Left ventricle myocardium superior (tissue), 1 donor: ENCODE measurements at regions not wholly inside any gene's neighbourhood (a gene's known extent, or its start where the extent isn't known, plus 50 kb on each side); places are given as distances from the start of the nearest gene placed in this dataset.

Experiments
- ATAC-seq: fragments of 200-7000 bp; cut with Tn5 transposase; one replicate; pipeline ENCODE4 v1.9.1; 2020; ENCODE audit warnings: mild to moderate bottlenecking, moderate library complexity
- DNase-seq: peaks from one replicate; pipeline ENCODE4 v3.0.0-alpha.2; 2020
- intact Hi-C: fragments of 100-400 bp; cut with micrococcal nuclease; formaldehyde crosslinking; loops from one replicate; pipeline ENCODE4 v1.11.0; 2022
- donor health status: DM: no; HTN: yes; CAD: no; lungs with severe emphysema.

DNA sequence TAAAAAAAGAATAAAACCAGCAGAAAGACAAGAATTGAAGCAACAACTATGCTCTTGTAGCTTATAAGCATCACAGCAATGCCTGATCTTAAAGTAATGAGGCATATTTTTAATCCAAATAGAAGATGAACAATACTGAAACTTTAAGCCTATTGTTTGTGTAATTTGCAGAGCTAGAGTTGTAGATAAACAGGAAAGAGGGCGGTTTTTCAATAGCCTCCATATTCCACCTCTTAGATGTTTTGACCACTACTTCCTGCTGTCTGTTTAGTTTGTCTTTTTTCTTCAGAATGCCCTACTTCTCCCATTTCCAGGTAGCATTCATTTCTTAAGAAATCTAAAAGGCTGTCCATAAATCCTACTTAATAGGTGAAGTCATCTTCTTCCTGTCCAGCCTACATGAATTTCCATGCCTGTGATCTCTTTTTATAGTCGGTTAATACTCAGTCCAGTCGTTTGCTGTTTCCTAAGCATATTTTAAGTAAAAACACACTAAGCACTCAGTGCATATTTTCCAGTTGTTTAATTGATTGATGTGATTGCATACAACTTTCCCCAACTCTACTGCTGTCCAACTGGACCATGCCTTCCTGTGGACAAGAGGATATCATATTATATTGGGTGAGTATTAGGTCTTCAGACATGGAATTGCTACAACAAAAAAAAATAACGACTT, 308.1 kb downstream of the TFEC start:
- ATAC-seq: no peak
- intact Hi-C loops: no loop called here
- DNase-seq: no peak

- ATAC-seq (no peak), DNase-seq (no peak)
- intact Hi-C loops: no loop called here
Measured at GRCh38 chr7:115721293-115722217, 309.0 kb downstream of the TFEC start.

DNA sequence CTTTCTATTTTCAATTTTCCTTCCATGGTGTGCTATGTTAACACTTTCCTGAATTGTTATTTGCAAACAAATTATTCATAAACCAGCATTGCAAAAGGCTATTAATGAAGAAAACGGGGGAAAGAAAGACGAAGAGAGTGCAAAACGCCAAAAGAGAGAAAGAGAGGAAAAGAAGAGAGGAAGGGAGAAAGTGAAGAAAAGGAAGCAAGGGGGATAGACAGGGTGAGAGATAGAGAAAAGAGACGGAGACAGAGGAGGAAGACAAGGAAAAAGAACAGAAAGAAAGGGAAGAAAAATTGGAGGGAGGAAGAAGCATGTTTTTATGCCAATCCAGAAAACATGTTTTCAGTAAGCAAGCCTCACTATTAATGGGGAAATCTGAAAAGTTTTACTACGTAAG, 310.6 kb downstream of the TFEC start:
- ATAC-seq (no peak), DNase-seq (no peak)
- intact Hi-C loops: no loop called here

DNA sequence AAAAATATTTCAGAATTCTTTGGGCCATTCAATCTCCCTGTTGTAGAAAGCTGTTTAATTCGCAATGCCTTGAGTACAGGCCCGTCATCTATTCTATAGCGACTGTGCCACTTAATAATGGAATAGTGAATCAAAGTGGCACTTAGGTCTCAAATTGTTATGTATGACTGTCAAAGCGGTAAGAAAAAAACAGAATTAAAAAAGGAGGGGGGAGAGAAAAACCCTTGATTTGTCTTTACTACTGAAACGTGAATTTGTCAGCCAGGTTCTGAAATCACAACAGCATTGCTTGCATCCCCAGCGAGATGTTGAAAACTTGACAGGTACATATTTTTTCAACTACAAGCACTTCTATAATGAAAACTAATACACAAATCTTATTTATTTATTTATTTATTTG, 320.9 kb downstream of the TFEC start:
- ATAC-seq (no peak), DNase-seq (no peak)
- intact Hi-C loops: no loop called here

DNA sequence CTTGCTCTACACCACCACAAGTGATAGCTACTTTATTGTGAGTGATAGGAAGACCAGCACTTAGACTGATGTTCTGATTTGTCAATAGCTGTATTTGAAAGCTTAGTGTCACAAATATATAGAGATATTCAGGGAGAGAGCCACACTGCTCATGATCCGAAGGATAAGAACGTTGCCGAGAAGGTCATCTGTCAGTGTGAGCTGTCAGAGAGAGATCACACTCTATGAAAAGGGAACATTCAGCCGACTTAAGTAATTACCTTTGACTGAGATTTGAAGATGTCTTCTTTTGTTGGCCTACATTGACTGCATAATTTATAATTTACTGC, 322.6 kb downstream of the TFEC start:
- intact Hi-C loops: no loop called here
- DNase-seq (no peak), ATAC-seq (no peak)

DNA sequence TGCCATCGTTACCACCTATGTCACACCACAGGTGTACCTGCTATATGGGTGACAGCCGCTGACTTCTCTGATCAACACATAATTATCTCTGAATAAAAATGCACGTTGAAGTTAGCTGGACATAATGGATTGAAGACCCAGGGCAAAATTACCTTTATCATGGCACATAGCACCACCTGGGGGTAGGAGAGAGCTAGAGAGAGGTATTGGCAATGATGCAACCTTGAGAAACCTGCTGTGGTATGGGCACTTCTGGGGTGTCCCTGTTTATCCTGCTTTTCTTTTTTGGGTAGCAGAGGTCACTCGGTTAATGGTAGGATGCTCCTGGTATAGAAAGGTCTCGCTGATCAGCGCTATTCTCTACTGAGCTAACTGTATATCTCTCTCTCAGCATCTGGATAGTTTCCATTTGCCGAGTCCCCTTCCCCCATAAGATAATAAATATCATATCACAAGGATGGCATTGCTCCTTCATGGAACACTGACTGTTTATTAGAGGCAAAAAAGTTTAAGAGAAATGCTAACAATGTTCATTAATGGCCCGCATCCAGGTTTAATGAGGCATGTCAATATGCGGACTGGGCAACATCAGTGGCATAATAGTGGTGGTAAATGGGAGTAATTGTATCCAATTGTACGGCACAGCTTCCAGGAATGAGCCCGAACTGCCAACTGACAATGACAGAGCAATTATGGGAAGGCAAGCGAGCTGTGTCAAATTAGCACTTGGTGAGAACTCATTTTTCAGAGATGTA, 323.1 kb downstream of the TFEC start:
- intact Hi-C loops: no loop called here
- DNase-seq (no peak), ATAC-seq (no peak)

DNA sequence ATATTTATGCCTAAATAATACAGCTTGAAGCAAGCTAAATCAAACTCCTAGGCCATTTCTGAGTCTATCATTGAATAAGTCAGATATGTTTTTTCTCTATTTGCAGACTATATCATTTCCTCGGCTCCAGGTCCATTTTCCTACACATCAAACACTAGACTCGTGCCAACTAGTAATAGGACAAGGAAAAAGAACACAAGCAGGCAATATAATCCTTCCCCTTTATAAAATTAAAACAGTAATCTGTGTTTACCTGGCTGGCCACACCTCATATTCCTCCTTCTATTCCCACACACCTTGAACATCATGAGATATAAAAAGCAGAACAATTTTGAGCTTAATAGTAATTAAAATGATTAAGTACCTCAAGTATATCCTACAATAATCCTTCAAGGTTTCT, 325.7 kb downstream of the TFEC start:
- no peak for ATAC-seq
- no peak for DNase-seq
- intact Hi-C loops: no loop called here

- intact Hi-C loops: no loop called here
- ATAC-seq: no peak
- no peak for DNase-seq
Measured at GRCh38 chr7:115701141-115701540, 329.4 kb downstream of the TFEC start.

- intact Hi-C loops: no loop called here
- ATAC-seq (no peak), DNase-seq (no peak)
Measured at GRCh38 chr7:115694424-115694823, 336.1 kb downstream of the TFEC start.

GRCh38 chr7:115693779-115694178, 336.8 kb downstream of the TFEC start:
- DNase-seq (no peak), ATAC-seq (no peak)
- intact Hi-C loops: no loop called here

DNA sequence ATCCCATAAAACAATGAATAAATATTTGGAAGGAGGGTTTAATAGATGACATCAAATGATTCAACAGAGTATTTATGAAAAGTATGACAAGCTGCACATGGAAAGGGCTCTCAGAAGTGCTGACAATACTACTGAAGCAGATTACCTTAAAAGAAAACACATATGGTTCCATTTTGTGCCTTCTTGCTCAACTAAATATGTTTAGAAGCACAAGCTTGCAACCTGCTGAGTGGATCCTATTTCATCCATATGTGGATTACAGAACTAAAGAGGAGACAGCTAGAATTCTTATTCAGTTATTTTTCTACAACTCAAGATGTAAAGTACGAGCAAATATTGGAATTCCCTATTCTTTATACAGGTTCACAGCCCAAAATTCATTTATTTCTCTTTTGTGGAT, 340.6 kb downstream of the TFEC start:
- DNase-seq (no peak), ATAC-seq (no peak)
- intact Hi-C loops: no loop called here

- intact Hi-C loops: no loop called here
- DNase-seq (no peak), ATAC-seq (no peak)
Measured at GRCh38 chr7:115683093-115683492, 347.5 kb downstream of the TFEC start.

DNA sequence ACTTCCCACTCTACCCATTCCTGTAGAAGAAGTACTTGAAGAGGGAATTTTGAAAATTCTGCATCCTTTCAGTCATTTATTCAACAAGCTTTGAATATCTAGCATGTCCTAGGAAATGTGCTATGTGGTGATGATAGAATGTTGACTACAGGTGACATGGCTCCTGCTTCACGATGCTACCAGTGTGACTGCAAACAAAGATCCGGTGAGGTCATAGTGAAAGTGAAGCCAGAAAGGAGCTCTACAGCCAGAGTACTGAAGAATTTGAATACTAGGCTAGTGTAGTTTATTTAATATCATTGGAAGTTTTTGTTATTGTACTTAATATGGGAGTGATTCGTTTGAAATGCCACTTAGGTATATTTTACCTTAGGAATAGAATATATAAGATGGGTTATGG, 348.1 kb downstream of the TFEC start:
- DNase-seq (no peak), ATAC-seq (no peak)
- intact Hi-C loops: no loop called here

DNA sequence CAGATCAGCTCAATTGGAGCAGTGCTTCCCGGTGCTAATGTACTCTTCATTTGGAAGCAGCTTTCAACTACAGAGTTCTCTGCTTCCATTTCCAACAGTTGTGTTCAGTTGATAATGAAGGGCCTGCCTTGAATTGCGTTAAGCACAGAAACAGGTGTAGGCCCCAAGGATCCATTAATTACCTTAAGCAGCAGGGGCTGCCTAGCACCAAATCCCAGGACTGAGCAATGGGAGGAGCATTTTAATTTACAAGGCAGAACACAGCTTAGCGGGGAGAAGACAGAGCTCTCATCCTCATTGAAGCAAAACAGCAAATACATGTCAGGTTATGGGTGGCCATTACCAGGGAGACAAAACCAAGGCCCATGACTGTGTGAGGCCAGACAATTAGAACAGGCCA, 349.6 kb downstream of the TFEC start:
- ATAC-seq (no peak), DNase-seq (no peak)
- intact Hi-C loops: no loop called here

DNA sequence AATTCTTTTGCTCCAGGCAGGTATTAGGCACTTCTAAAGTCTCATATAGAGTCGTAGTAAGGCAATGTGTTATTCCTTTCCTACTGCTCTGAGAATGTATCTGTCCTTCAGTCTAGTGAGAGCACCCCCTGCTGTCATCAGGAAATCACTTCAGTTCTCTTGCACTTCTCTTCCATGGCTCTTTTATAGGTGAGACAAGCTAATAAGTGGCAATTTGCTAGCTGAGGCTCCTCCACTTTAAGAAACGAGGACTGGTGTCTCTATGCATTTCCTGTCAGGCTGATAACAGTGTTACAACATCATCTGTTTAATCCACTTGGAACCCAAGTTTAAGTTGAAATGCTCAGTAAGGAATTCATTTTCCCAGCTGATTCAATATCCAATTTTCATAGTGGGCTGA, 350.6 kb downstream of the TFEC start:
- DNase-seq (no peak), ATAC-seq (no peak)
- intact Hi-C loops: no loop called here

GRCh38 chr7:115679423-115679822, 351.1 kb downstream of the TFEC start:
- intact Hi-C loops: no loop called here
- DNase-seq: no peak
- ATAC-seq: no peak

DNA sequence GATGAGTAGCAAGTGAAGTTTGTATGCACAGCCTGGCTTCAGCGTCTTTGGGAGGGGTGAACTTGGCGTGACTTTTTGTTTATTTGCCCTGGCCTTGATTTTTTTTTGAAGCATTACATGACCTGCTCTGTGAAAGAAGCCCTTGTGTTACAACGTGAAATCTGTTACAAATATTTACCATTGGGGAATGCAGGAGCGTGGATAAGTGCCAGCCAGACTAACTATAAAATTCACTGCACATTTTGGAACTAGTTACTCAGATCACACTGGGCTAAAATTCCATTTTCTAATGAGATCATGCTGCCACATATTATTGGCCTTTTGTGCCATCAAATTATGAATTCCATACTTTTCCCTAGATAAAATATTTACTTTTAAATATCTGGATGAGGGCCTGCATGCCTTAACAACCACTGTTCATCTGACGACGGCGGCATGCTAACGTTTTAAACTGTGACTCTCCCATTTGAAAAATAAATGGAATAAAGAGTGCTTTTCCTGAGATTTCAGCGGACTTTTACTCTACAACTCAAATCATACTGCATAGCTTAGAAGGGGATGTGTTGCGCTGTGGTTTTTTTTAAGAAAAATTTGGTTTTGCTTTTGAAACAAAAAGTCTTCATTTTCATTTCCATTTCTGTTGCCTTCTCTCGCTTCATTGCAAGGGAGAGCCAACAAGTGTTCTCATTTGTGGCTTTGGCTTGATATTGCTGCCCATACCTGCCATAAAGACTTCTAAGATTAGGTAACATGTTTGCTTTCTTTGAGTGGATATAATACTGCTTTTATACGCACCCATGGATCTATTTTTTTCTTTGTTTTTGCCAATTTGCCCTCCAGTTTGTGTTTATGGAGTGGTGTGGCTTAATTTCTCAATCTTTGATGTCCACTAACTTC, 352.2 kb downstream of the TFEC start:
- ATAC-seq (no peak), DNase-seq (no peak)
- intact Hi-C loops: no loop called here

- DNase-seq (no peak), ATAC-seq (no peak)
- intact Hi-C loops: no loop called here
Measured at GRCh38 chr7:115676707-115677106, 353.9 kb downstream of the TFEC start.

DNA sequence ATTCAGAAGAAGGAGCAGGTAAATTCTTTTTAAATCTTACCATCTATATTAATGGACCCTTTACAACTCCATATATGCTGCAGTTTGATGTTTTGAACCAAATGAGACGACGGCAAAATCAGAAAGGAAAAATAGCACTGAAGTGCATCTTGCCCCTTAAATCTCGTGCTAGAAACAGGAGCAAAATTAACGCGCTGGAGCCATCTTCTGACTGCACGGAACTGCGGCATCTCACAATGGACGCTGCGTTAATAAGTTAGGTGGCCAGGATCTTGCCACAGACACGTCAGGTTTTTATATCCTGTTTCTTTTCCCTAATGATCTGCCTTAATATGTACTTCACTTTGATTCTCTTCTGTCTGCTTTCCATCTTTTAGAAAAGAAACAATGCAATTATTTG, 354.5 kb downstream of the TFEC start:
- intact Hi-C loops: no loop called here
- DNase-seq: no peak
- no peak for ATAC-seq
